SH-SY5Y (cell line): ENCODE measurements at regions not wholly inside any gene's neighbourhood (a gene's known extent, or its start where the extent isn't known, plus 50 kb on each side); places are given as distances from the start of the nearest gene placed in this dataset.

Experiments used
- GATA2 ChIP-seq: IDR thresholded peaks from 2 replicates; pipeline ENCODE4 v1.6.1; 2011; ENCODE audit warnings: mild to moderate bottlenecking, low read depth, low read length
- GATA3 ChIP-seq: IDR thresholded peaks from 2 replicates; pipeline ENCODE4 v1.6.1; 2011; ENCODE audit warnings: low read depth, mild to moderate bottlenecking, low read length, moderate library complexity

DNA sequence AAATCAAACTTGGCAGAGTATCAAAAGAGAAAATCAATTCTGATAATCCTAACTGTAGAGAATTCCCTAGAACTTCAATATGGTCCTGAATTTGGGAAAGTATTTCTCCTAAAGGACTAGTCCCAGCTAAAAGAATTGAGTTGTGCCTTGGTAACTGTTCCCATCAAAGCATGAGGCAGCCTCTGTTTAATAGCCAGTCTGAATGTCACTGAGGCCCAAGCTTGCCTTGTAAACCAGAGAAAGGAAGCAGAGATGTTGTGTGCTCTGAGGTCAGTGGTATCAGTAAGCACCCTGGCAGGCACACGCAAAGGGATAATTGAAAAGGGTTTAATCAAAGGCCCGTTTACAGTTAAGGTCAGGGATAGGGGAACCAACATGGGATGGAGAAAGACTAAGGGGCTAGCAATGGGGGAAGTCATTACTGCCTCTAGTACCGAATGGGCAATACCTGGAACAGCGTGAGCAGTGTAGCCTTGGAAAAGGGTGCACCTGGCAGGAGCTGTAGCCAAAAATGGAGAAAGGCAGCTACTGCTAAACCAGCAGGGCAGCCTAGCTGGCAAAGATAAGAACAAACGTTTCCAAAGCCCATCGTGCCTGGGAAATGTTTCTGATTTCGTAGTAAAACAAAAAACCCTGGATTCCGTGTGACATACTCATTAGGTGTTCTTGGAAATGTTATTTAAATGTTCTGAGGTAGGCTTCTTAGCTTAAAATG lies 635.5 kb downstream of the PLPP3 start:
- no peak for TF ChIP-seq GATA2
- TF ChIP-seq GATA3: no peak

- no peak for TF ChIP-seq GATA2
- no peak for TF ChIP-seq GATA3
Measured at GRCh38 chr1:55943012-55943411, 636.4 kb downstream of the PLPP3 start.

DNA sequence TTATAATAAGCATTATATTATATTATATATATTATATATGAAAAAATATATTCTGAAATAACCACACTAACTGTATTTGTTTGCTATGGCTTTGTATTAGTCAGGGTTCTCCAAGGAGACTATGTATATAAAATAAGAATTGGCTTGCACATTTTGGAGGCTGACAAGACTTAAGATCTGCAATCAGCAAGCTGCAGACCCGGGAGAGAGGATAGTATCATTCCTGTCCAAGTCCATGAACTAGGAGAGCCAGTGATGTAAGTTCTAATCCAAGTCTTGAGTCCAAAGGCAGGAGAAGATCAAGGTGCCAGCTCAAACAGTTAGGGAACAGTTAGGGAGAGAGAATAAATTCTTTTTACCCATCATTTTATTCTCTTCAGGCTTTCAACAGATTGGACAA lies 639.5 kb downstream of the PLPP3 start:
- TF ChIP-seq GATA2 (no peak), GATA3 (no peak)

- no peak for TF ChIP-seq GATA2
- no peak for TF ChIP-seq GATA3
Measured at GRCh38 chr1:55938861-55939260, 640.5 kb downstream of the PLPP3 start.

- TF ChIP-seq GATA3 (no peak), GATA2 (no peak)
Measured at GRCh38 chr1:55938376-55938850, 641.0 kb downstream of the PLPP3 start.

- TF ChIP-seq GATA3 (no peak), GATA2 (no peak)
Measured at GRCh38 chr1:55937840-55938375, 641.5 kb downstream of the PLPP3 start.

GRCh38 chr1:55935236-55935635 lies 644.1 kb downstream of the PLPP3 start:
- TF ChIP-seq GATA2 (no peak), GATA3 (no peak)

DNA sequence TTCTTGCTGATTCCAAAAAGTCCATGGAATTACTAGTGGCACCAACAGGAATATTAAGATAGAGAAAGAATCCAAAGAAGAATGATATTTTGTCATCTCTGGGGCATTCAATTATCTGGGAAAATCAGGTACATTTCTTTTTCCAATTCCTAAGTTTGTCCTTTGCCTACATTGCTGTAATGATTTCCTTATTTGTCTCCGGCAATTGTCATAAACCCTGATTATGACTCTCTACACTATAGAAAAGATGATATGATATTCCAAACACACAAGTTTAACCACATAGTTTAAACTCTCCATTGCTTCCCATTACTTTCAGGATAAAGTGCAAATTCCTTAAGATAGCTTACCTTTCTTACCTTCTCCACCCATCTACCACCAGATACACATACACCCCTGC lies 647.0 kb downstream of the PLPP3 start:
- no peak for TF ChIP-seq GATA3
- TF ChIP-seq GATA2: no peak

- TF ChIP-seq GATA2 (peak; percentile 32; the same call in 1 of the 2 replicates), GATA3 (no peak)
Measured at GRCh38 chr1:55931081-55931940, 648.1 kb downstream of the PLPP3 start.

DNA sequence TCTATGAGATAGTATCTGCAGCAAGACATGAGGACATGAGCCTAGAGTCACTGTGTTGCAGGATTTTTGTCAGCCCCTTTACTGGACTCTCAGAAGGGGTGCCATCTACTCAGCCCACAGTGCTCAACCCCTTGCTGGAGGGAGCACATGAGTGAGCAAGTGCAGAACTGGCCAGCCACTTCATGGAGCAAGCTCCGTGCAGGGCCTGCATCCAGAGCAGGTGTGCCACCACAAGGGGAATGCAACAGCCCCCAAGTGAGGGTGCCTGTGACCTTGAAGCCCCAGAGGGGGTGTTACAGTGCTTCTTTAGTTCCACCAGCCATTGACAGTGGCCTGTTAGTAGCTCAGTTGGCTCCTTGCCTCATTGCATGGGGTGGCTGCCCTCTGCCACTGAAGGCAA lies 649.7 kb downstream of the PLPP3 start:
- TF ChIP-seq GATA2 (no peak), GATA3 (no peak)

GRCh38 chr1:55928576-55928975 lies 650.8 kb downstream of the PLPP3 start:
- no peak for TF ChIP-seq GATA3
- no peak for TF ChIP-seq GATA2

DNA sequence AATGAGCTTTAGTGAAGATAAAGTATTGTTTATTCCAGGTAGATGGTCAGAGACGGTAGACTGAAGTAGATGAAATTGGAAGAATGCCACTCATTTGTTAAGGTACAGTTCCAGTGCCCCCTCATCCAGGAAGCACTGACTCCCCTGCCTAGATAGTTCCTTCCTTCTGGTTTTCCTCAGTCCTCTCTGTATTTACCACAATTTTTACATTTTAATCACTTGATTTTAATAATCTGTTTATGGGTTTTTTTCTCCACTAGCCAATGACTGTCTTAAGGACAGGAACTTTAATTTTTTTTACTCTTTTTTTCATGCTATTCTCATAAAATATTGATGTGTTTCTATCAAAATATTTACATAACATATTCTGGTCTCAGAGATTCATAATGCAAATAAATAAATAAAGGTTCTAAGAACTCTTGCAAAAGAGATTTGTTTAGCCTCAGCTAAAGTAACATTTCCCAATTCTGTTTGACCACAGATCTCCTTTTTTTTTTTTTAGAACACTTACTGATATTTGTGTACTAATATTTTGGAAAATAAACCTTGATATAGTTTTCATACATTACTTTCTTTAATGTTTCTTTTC lies 651.6 kb downstream of the PLPP3 start:
- TF ChIP-seq GATA2 (no peak), GATA3 (no peak)

DNA sequence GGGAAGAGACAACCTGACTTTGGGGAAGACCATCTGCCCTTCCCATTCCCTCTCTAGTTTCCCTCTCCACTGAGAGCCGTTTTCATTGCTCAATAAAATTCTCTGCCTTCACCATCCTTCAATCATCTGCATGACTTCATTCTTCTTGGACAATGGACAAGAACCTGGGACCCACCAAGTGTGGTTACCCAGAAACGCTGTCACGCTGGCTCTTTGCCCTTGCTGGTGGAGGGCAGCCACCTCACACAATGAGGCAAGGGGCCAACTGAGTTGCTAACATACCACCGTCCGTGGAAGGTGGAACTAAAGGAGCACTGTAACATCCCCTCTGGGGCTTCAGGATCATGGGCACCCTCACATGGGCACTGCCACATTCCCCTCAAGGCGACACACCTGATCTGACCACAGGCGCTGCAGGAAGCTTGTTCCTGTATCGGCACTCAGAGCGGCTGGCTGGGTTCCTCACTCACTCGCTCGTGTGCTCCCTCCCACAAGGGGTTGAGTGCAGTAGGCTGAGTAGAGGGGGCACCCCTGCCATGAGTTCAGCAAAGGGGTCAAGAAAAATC lies 652.4 kb downstream of the PLPP3 start:
- no peak for TF ChIP-seq GATA3
- TF ChIP-seq GATA2: no peak

- no peak for TF ChIP-seq GATA2
- TF ChIP-seq GATA3: no peak
Measured at GRCh38 chr1:55916907-55917306, 662.5 kb downstream of the PLPP3 start.

DNA sequence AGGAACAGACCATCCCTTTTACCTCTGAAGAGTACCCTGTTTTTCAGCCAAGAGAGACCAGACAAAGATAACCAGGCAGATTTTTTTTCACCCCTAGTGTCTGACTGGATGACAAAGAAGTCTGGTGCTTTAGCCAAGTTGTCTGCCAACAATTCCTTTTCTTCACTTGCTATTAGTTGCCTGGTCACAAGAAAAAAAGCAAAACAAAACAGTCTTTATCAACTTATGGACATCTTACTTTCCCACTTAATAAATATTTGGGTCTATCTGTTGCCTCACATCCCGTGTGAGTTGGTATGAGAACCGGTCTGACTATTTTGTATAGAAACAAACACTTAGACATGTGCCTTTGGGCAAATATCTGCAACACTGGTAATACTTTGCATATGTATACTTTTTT lies 662.9 kb downstream of the PLPP3 start:
- TF ChIP-seq GATA3: no peak
- TF ChIP-seq GATA2: no peak
